HG03354 (cell line): ENCODE measurements at regions not wholly inside any gene's neighbourhood (a gene's known extent, or its start where the extent isn't known, plus 50 kb on each side); places are given as distances from the start of the nearest gene placed in this dataset.

ENCODE experiments used
- ATAC-seq: cut with Tn5 transposase; IDR thresholded peaks from one replicate; pipeline ENCODE4 v1.9.1; 2021; ENCODE audit warnings: mild to moderate bottlenecking; ENCODE audit not compliant: unreplicated experiment, poor library complexity, severe bottlenecking

GRCh38 chr6:9647599-9647998, 767.3 kb downstream of the TFAP2A start:
- no peak for ATAC-seq

- no peak for ATAC-seq
These were observed 767.8 kb downstream of the TFAP2A start for GRCh38 chr6:9647071-9647445.

GRCh38 chr6:9646342-9647070, 768.4 kb downstream of the TFAP2A start:
- no peak for ATAC-seq

DNA sequence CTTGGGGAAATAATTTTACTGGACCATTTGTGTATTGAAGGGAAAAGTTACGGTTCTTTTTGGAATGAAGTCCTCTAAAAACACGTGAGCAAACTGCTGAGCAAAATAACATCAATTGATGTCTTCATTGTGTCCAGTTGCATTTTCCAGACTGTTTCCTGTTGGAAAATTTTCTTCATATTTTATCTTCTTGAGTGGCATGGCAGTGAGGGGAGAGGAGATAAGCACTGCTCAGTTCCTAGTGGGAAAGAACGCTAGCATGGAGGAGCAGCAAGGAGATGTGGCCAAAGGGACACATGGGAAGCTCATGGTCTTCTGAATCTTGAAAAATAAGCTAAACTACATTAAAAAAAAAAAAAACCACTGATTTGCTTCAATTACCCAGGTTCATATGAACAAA, 776.0 kb downstream of the TFAP2A start:
- ATAC-seq: no peak

- ATAC-seq: no peak
These were observed 780.1 kb downstream of the TFAP2A start for GRCh38 chr6:9634776-9635175.

GRCh38 chr6:9632026-9632425, 782.8 kb downstream of the TFAP2A start:
- ATAC-seq: no peak

DNA sequence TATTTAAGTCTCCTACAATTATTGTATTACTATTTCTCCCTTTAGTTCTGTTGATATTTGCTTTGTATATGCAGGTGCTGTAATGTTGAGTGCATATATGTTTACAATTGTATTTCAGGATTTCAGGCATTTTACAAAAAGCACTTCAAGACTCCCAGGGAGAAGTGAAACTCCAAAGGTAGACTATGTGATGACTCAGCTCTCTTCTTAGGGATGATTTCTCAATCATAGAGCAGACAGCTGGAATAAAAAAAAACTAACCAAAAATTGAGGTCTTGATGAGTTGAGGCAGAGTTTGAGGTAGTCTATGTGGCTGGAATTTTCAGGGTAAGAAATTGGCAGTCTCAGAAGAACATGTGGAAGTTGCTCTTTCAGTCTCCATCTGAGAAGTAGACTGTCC, 786.1 kb downstream of the TFAP2A start:
- no peak for ATAC-seq

GRCh38 chr6:9627916-9628315, 787.0 kb downstream of the TFAP2A start:
- ATAC-seq: no peak

GRCh38 chr6:9623985-9624384, 790.9 kb downstream of the TFAP2A start:
- no peak for ATAC-seq

DNA sequence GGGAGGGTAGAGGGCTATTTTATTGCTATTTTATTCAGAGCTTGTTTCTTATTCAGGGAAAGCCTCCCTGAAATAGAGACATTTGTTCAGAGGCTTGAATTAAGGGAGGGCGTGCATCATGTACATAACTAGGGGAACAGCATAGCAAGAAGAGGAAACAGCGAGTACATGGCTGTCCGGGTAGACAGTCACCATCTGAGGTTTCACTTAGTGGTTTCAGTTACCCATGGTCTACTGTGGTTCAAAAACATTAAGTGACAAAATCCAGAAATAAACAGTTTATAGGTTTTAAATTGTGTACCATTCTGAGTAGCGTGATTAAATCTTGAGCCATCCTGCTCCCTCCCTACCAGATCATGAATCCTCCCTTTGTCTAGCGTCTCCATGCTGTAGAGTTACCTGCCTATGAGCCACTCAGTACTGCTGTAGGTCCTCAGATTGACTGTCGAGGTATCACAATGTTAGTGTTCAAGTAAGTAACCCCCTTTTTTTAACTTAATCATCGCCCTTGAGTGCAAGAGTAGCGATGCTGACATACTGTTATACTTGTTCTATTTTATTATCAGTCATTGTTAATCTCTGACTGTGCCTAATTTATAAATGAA, 791.5 kb downstream of the TFAP2A start:
- ATAC-seq: no peak

DNA sequence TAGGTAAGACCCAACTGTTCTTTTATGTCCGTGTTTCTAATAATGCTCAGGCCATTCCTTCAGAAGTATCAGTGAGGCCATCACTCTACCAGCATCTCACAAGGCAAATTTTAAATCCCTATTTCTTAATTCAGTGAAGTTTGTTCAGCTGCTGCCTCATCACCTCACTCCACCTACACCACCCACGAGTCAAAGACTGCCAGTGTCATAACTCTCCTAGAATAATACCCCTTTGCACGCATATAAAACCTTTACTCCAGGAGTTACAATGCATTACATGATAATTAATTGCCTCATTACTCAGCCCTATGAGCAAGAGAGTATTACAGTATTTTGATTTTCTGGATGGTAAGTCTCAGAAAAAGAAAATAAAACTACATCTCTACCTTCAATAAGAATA, 793.6 kb downstream of the TFAP2A start:
- ATAC-seq: no peak

DNA sequence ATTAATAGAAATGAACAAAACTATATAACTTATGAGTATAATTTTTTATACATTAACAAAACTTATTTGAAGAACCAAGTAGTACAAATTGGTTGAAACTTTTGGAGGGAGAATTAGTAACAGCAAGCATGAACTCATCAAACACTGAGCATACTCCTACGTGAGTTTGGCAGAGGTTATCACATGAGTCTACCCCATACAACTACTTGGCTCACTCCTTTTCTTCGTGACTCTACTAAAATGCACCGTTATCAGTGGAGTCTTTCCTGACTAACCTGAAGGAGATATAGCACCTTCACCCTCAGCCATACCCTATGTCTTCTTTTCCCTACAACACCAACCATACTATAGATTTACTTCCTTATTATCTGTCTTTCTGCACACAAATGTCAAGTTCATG, 794.2 kb downstream of the TFAP2A start:
- no peak for ATAC-seq

- no peak for ATAC-seq
These were observed 794.6 kb downstream of the TFAP2A start for GRCh38 chr6:9620263-9620662.

GRCh38 chr6:9614778-9615177, 800.1 kb downstream of the TFAP2A start:
- no peak for ATAC-seq

- ATAC-seq: no peak
These were observed 802.4 kb downstream of the TFAP2A start for GRCh38 chr6:9612489-9612888.

DNA sequence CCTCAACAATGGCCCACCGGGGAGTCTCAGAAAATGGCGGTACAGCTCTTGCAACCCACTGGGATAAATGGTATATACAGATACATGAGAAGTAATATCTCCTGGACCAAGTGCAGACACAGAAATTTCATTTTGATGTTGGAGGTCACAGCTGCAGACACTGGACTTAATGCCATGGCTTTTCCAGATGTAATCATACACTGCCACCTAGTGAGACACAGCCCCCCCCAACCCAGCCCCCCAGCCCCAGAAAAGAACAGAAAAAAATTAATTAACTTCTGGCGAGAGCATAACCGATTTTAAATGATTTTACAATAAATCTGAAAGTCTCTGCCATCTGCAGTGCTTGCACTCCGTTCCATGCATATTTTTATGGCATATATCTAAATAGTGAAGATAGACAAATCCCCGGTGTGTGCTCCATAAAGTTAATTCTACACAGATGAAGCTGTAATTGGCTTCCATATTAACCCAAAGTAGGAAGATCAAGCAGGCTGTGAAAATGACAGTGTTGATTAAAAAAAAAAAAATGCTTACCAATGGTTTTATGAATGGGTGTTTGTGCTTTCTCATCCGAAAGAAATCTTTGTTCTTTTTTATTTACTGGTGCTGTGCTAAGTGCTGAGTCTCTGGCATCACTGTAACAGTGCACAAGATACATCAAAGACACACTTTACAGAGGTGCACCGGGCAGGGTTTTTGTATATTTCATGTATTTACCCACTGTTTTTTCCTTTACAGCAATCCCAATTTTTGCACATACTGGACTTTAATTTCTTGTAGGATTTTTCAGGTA, 804.1 kb downstream of the TFAP2A start:
- ATAC-seq: no peak

DNA sequence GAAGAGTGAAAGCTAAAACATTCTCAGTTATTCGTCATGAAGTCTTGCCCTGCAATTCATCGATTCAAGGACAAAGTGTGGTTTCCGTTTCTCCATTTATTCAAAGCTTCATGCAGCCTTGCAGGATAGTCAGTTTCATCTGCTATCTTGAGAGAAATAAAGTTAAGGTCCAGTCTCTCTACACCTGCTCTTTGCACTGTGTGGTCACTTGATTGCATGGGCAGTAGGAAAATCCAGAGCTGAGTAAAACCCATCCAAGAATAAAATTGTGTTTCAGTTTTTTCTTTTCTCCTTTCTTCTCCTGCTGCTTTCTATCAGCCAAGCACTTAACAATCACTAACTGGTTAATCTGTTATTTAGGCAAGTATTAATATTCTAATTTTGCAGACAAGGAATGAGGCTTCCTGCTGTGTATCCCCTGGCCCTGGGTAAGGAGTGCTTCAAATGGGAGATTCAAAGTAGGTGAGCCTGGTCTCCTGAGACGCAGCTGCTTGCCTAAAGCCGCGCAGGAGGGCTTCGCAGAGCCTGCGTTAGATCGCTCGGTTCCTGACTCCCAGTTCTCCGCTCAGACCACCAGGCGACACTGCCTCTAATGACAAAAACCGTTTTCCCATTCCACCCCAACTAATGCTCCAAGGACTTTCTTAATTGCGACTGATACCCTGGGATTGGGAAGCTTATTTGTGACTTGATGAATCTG, 808.3 kb downstream of the TFAP2A start:
- ATAC-seq: no peak

DNA sequence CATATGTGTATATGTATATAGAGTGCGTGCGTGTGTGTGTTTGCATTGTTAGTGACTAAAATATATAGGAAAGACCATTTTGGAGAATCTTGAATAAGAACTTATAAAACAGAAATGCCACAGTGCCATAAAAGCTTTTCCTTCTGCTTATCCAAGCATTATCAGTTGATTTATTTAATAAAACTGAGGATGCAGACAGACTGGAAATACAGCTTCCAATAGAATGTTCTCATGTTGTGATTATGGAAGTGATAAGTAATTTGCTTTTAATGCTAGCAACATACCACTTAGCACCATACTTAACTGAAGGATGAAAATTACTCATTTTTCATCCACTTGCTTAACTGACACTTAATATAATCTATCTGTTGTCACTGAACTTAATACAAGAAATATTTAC, 820.1 kb downstream of the TFAP2A start:
- ATAC-seq: no peak

DNA sequence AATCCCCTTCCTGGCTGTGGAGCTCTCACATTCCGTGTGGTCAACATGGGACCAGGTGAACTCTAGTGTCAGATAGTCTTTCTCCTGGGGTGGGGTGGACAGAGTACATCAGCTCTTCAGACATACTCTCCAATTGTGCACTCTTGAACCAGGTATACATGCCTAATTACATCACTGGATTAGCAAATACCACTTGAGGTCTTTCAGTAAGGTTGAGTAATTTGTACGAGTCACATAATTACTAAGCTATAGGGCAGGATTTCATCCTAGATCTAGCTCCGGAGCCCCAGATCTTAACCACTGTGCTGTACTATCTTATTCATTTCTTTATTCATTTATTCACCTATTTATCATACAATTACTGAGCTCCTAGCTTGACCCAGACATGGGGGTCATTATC, 821.3 kb downstream of the TFAP2A start:
- no peak for ATAC-seq

DNA sequence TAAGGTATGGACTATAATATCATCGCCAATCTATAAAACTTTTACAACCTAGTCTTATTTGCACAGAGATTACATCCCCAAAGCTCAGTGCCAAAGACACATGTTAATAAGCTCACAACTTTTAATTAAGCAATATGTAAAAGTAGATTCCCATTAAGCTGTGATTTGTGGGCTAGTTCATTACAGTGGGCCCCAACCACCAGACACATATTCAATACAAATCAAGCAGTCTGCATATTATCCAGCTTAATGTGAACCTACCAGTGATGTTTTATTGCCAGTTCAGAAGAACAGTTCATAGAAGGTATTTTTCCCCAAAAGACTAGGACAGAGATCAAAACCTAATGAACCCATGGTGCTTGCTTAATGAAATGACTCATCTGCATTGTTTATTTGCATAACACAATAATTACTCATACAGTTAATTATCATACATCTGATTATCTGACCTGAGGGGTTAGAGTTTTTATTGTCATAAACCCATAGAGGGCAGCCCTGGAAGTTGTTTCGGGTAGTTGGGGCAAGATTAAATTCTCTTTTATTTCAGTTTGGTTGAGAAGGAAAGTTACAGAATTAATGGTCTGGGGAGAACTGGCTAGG, 831.0 kb downstream of the TFAP2A start:
- no peak for ATAC-seq
